HEK293 (cell line): ENCODE measurements at regions not wholly inside any gene's neighbourhood (a gene's known extent, or its start where the extent isn't known, plus 50 kb on each side); places are given as distances from the start of the nearest gene placed in this dataset.

ENCODE experiments used
- TCF7L2 ChIP-seq: IDR thresholded peaks from 2 replicates; pipeline ENCODE4 v1.6.1; 2011; ENCODE audit warnings: low read depth, mild to moderate bottlenecking, inconsistent platforms, low read length, moderate library complexity, borderline replicate concordance
- ZBTB20 ChIP-seq: fragments of 450-650 bp; formaldehyde crosslinking; IDR thresholded peaks from 2 replicates; pipeline ENCODE4 v1.5.1; 2016; ENCODE audit warnings: missing biosample characterization, missing genetic modification characterization
- ZNF174 ChIP-seq: fragments of 450-650 bp; formaldehyde crosslinking; IDR thresholded peaks from 2 replicates; pipeline ENCODE4 v1.5.0; 2017; ENCODE audit warnings: missing biosample characterization, mild to moderate bottlenecking, missing genetic modification characterization
- ZNF211 ChIP-seq: fragments of 450-650 bp; formaldehyde crosslinking; IDR thresholded peaks from 2 replicates; pipeline ENCODE4 v1.5.1; 2016; ENCODE audit warnings: low read depth, missing biosample characterization, missing genetic modification characterization
- ZNF302 ChIP-seq: fragments of 450-650 bp; formaldehyde crosslinking; IDR thresholded peaks from 2 replicates; pipeline ENCODE4 v1.5.1; 2016; ENCODE audit warnings: missing biosample characterization, missing genetic modification characterization, low read depth
- ZNF521 ChIP-seq: fragments of 450-650 bp; formaldehyde crosslinking; IDR thresholded peaks from 2 replicates; pipeline ENCODE4 v1.5.1; 2017; ENCODE audit warnings: missing biosample characterization, mild to moderate bottlenecking, missing genetic modification characterization
- ZNF654 ChIP-seq: fragments of 450-650 bp; formaldehyde crosslinking; IDR thresholded peaks from 2 replicates; pipeline ENCODE4 v1.5.1; 2016; ENCODE audit warnings: low read depth, missing biosample characterization, missing genetic modification characterization
- ZSCAN30 ChIP-seq: fragments of 450-650 bp; IDR thresholded peaks from 2 replicates; pipeline ENCODE4 v1.5.1; 2018; ENCODE audit warnings: missing biosample characterization, mild to moderate bottlenecking, missing genetic modification characterization, moderate library complexity
- TF ChIP-seq, protein P1 (sequence below): fragments of 450-650 bp; formaldehyde crosslinking; IDR thresholded peaks from 2 replicates; pipeline ENCODE4 v1.5.1; 2016; ENCODE audit warnings: missing biosample characterization, missing genetic modification characterization
- TF ChIP-seq, protein P2 (sequence below): fragments of 450-650 bp; formaldehyde crosslinking; IDR thresholded peaks from 2 replicates; pipeline ENCODE4 v1.5.1; 2016; ENCODE audit warnings: missing biosample characterization, missing genetic modification characterization, low read depth
- TF ChIP-seq, protein P3 (sequence below): fragments of 450-650 bp; formaldehyde crosslinking; IDR thresholded peaks from 2 replicates; pipeline ENCODE4 v1.5.1; 2016; ENCODE audit warnings: missing biosample characterization, missing genetic modification characterization
- TF ChIP-seq, protein P4 (sequence below): fragments of 450-650 bp; formaldehyde crosslinking; conservative IDR thresholded peaks from 2 replicates; pipeline ENCODE4 v1.5.1; 2016; ENCODE audit warnings: low read depth, missing biosample characterization, missing genetic modification characterization
- TF ChIP-seq, protein P5 (sequence below): sonication (generic); formaldehyde crosslinking; IDR thresholded peaks from 2 replicates; pipeline ENCODE4 v1.8.1; 2022; ENCODE audit warnings: mild to moderate bottlenecking, moderate library complexity, missing genetic modification reagents

DNA sequence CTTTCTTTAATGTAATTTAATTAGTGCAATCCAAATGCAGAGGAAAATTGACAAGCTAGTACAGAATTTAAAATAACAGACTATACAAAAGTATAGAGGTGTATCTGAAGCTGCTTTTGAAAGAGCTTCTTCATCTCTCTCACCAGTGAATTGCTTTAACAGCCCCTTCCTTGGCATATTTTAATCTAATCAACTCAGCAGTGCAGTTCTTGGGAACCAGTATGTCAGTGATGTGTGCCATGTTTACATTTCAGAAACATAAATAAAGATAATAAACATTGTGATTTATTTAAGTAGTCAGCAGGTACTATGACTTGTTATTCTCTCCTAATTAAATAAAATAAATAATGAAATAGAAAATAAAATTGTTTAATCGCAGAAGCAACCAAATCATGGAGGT, 1260.6 kb downstream of the NCAM2 start:
- TF ChIP-seq, protein P1, sequence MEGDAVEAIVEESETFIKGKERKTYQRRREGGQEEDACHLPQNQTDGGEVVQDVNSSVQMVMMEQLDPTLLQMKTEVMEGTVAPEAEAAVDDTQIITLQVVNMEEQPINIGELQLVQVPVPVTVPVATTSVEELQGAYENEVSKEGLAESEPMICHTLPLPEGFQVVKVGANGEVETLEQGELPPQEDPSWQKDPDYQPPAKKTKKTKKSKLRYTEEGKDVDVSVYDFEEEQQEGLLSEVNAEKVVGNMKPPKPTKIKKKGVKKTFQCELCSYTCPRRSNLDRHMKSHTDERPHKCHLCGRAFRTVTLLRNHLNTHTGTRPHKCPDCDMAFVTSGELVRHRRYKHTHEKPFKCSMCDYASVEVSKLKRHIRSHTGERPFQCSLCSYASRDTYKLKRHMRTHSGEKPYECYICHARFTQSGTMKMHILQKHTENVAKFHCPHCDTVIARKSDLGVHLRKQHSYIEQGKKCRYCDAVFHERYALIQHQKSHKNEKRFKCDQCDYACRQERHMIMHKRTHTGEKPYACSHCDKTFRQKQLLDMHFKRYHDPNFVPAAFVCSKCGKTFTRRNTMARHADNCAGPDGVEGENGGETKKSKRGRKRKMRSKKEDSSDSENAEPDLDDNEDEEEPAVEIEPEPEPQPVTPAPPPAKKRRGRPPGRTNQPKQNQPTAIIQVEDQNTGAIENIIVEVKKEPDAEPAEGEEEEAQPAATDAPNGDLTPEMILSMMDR (tag by site-specific recombination), result no peak
- no peak for TF ChIP-seq ZSCAN30
- TF ChIP-seq TCF7L2, result no peak
- TF ChIP-seq ZNF302 (tag by site-specific recombination), result no peak
- TF ChIP-seq, protein P2, sequence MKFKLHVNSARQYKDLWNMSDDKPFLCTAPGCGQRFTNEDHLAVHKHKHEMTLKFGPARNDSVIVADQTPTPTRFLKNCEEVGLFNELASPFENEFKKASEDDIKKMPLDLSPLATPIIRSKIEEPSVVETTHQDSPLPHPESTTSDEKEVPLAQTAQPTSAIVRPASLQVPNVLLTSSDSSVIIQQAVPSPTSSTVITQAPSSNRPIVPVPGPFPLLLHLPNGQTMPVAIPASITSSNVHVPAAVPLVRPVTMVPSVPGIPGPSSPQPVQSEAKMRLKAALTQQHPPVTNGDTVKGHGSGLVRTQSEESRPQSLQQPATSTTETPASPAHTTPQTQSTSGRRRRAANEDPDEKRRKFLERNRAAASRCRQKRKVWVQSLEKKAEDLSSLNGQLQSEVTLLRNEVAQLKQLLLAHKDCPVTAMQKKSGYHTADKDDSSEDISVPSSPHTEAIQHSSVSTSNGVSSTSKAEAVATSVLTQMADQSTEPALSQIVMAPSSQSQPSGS (tag by site-specific recombination), result no peak
- TF ChIP-seq, protein P3, sequence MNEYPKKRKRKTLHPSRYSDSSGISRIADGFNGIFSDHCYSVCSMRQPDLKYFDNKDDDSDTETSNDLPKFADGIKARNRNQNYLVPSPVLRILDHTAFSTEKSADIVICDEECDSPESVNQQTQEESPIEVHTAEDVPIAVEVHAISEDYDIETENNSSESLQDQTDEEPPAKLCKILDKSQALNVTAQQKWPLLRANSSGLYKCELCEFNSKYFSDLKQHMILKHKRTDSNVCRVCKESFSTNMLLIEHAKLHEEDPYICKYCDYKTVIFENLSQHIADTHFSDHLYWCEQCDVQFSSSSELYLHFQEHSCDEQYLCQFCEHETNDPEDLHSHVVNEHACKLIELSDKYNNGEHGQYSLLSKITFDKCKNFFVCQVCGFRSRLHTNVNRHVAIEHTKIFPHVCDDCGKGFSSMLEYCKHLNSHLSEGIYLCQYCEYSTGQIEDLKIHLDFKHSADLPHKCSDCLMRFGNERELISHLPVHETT (tag by site-specific recombination), result no peak
- no peak for TF ChIP-seq ZNF211 (tag by site-specific recombination)
- TF ChIP-seq ZBTB20, result no peak
- TF ChIP-seq, protein P4, sequence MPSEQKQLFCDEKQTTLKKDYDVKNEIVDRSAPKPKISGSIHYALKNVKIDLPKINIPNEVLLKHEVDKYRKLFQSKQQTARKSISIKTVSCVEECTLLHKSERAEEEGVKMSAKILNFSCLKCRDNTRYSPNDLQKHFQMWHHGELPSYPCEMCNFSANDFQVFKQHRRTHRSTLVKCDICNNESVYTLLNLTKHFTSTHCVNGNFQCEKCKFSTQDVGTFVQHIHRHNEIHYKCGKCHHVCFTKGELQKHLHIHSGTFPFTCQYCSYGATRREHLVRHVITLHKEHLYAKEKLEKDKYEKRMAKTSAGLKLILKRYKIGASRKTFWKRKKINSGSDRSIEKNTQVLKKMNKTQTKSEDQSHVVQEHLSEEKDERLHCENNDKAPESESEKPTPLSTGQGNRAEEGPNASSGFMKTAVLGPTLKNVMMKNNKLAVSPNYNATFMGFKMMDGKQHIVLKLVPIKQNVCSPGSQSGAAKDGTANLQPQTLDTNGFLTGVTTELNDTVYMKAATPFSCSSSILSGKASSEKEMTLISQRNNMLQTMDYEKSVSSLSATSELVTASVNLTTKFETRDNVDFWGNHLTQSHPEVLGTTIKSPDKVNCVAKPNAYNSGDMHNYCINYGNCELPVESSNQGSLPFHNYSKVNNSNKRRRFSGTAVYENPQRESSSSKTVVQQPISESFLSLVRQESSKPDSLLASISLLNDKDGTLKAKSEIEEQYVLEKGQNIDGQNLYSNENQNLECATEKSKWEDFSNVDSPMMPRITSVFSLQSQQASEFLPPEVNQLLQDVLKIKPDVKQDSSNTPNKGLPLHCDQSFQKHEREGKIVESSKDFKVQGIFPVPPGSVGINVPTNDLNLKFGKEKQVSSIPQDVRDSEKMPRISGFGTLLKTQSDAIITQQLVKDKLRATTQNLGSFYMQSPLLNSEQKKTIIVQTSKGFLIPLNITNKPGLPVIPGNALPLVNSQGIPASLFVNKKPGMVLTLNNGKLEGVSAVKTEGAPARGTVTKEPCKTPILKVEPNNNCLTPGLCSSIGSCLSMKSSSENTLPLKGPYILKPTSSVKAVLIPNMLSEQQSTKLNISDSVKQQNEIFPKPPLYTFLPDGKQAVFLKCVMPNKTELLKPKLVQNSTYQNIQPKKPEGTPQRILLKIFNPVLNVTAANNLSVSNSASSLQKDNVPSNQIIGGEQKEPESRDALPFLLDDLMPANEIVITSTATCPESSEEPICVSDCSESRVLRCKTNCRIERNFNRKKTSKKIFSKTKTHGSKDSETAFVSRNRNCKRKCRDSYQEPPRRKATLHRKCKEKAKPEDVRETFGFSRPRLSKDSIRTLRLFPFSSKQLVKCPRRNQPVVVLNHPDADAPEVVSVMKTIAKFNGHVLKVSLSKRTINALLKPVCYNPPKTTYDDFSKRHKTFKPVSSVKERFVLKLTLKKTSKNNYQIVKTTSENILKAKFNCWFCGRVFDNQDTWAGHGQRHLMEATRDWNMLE, result no peak
- TF ChIP-seq ZNF654 (tag by site-specific recombination), result no peak
- TF ChIP-seq ZNF521 (tag by site-specific recombination), result no peak
- no peak for TF ChIP-seq ZNF174 (tag by site-specific recombination)
- TF ChIP-seq, protein P5, sequence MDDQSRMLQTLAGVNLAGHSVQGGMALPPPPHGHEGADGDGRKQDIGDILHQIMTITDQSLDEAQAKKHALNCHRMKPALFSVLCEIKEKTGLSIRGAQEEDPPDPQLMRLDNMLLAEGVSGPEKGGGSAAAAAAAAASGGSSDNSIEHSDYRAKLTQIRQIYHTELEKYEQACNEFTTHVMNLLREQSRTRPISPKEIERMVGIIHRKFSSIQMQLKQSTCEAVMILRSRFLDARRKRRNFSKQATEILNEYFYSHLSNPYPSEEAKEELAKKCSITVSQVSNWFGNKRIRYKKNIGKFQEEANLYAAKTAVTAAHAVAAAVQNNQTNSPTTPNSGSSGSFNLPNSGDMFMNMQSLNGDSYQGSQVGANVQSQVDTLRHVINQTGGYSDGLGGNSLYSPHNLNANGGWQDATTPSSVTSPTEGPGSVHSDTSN (CRISPR knock-in tag), result no peak
